ENCODE measurements at regions not wholly inside any gene's neighbourhood (a gene's known extent, or its start where the extent isn't known, plus 50 kb on each side); places are given as distances from the start of the nearest gene placed in this dataset.

DNA sequence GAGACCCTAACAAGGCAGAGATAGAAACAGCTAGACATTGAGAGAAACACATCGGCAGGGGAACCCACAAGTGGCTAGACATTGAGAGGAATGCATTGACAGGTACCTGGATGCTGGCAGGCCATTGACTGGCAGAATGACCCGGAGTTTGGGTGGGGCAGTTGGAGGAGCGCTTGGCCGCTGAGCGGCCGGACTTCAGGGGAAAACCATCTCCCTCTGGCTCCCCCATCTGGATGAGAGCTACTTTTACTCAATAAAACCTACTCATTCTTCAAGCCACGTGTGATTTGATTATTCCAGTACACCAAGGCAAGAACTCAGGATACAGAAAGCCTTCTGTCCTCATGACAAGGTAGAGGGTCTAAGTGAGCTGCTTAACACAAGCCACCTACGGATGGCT, 473.4 kb downstream of the SLITRK5 start:
- ATAC-seq (no peak), DNase-seq (ENCODE audit: low read depth, low spot score) (no peak)
- Histone ChIP-seq H3K27me3 (ENCODE audit: insufficient read depth, low read length) (no peaks in the 10 kb centered on the region), H3K9me3 (ENCODE audit: control insufficient read depth in 1 of 2, insufficient read depth in 1 of 2, low read depth in 1 of 2, low read length in 2 of 2) (peaks cover 3 to 4% of the 10 kb centered on the region in 2 experiments; a peak in 2 of 4 replicates), H3K4me2 (ENCODE audit: low read length) (no peak overlapping the region), H3K27ac (ENCODE audit: low read depth, low read length) (no peak overlapping the region), H3K36me3 (ENCODE audit: control insufficient read depth in 1 of 2, insufficient read depth in 2 of 2, low read length in 2 of 2) (no peaks in the 10 kb centered on the region), H3K79me2 (ENCODE audit: insufficient read depth, low read length) (no peaks in the 10 kb centered on the region), H4K20me1 (ENCODE audit: insufficient read depth) (no peaks in the 10 kb centered on the region), H2AFZ (ENCODE audit: low read depth, low read length, poor library complexity, severe bottlenecking) (no peak overlapping the region), H3K4me3 (replicated peaks in 1 of 2; ENCODE audit: low read depth in 1 of 2, low read length in 2 of 2) (no peak overlapping the region), H3K9me2 (ENCODE audit: insufficient read depth) (no peaks in the 10 kb centered on the region), H3K9ac (ENCODE audit: low read length) (no peak overlapping the region), H3K4me1 (ENCODE audit: control insufficient read depth in 1 of 2, insufficient read depth in 2 of 2, low read length in 2 of 2) (no peaks in the 10 kb centered on the region)
- no TSS peak for BruUV-seq (replicated peaks)
- intact Hi-C loops (cut with micrococcal nuclease), result no loop called here
- RAD21 ChIA-PET (ENCODE audit: low non-redundant PET in 1 of 2, low total read pairs in 2 of 2, uncharacterized antibody in 2 of 2, unreplicated experiment in 2 of 2), result no interaction called here
- CTCF ChIA-PET, result no interaction called here
- TF ChIP-seq REST (IDR thresholded peaks at IDR 0.05; ENCODE audit: low read depth) (no peak), POLR2A (IDR thresholded peaks at IDR 0.05; ENCODE audit: borderline replicate concordance, extremely low read depth, insufficient read depth, insufficient read length) (no peak), EGR1 (IDR thresholded peaks at IDR 0.05; ENCODE audit: low read depth) (no peak), SIN3A (IDR thresholded peaks at IDR 0.05; ENCODE audit: low read depth) (no peak), RAD21 (IDR thresholded peaks at IDR 0.05; ENCODE audit: low read depth) (no peak), EZH2phosphoT487 (IDR thresholded peaks at IDR 0.05; ENCODE audit: borderline replicate concordance) (no peak), YY1 (IDR thresholded peaks at IDR 0.05; ENCODE audit: extremely low read depth, insufficient replicate concordance, low read depth, low read length) (no peak)
- POLR2A ChIA-PET, result no interaction called here

- intact Hi-C loops (cut with micrococcal nuclease), result no loop called here
- H3K4me2 ChIP-seq (ENCODE audit: low read length), result no peak overlapping the region
- no peak for ATAC-seq
- H2AFZ ChIP-seq (ENCODE audit: low read depth, low read length, poor library complexity, severe bottlenecking), result no peak overlapping the region
- no peaks in the 10 kb centered on the region for H3K9me2 ChIP-seq (ENCODE audit: insufficient read depth)
- no peak for DNase-seq (ENCODE audit: low read depth, low spot score)
- H3K27me3 ChIP-seq (ENCODE audit: insufficient read depth, low read length), result no peaks in the 10 kb centered on the region
- TF ChIP-seq ATF3 (IDR thresholded peaks at IDR 0.05), result no peak
- no peaks in the 10 kb centered on the region for H3K36me3 ChIP-seq (ENCODE audit: control insufficient read depth in 1 of 2, insufficient read depth in 2 of 2, low read length in 2 of 2)
- CTCF ChIA-PET, result no interaction called here
- H3K27ac ChIP-seq (ENCODE audit: low read depth, low read length), result no peak overlapping the region
- RAD21 ChIA-PET (ENCODE audit: low non-redundant PET in 1 of 2, low total read pairs in 2 of 2, uncharacterized antibody in 2 of 2, unreplicated experiment in 2 of 2), result no interaction called here
- no peaks in the 10 kb centered on the region for H3K79me2 ChIP-seq (ENCODE audit: insufficient read depth, low read length)
- H3K4me1 ChIP-seq (ENCODE audit: control insufficient read depth in 1 of 2, insufficient read depth in 2 of 2, low read length in 2 of 2), result no peaks in the 10 kb centered on the region
- no TSS peak for BruUV-seq (replicated peaks)
- H3K9me3 ChIP-seq (ENCODE audit: control insufficient read depth in 1 of 2, insufficient read depth in 1 of 2, low read depth in 1 of 2, low read length in 2 of 2), result peaks cover 4 to 6% of the 10 kb centered on the region in 2 experiments; a peak in 1 of 4 replicates
- H4K20me1 ChIP-seq (ENCODE audit: insufficient read depth), result no peaks in the 10 kb centered on the region
- no peak overlapping the region for H3K9ac ChIP-seq (ENCODE audit: low read length)
- no peak overlapping the region for H3K4me3 ChIP-seq (replicated peaks in 1 of 2; ENCODE audit: low read depth in 1 of 2, low read length in 2 of 2)
- POLR2A ChIA-PET, result no interaction called here
Observed at GRCh38 chr13:88153353-88153752, 482.2 kb downstream of the SLITRK5 start.

All from HCT116 (cell line).